ENCODE measurements at regions not wholly inside any gene's neighbourhood (a gene's known extent, or its start where the extent isn't known, plus 50 kb on each side); places are given as distances from the start of the nearest gene placed in this dataset.

GRCh38 chr5:127192150-127192549 is 98.4 kb upstream of the MEGF10 start (continued):
- TF ChIP-seq, protein P1, sequence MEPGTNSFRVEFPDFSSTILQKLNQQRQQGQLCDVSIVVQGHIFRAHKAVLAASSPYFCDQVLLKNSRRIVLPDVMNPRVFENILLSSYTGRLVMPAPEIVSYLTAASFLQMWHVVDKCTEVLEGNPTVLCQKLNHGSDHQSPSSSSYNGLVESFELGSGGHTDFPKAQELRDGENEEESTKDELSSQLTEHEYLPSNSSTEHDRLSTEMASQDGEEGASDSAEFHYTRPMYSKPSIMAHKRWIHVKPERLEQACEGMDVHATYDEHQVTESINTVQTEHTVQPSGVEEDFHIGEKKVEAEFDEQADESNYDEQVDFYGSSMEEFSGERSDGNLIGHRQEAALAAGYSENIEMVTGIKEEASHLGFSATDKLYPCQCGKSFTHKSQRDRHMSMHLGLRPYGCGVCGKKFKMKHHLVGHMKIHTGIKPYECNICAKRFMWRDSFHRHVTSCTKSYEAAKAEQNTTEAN (CRISPR knock-in tag; IDR thresholded peaks at IDR 0.05) = no peak

GRCh38 chr5:127192836-127193338 is 97.7 kb upstream of the MEGF10 start:
- Mint-ChIP-seq H3K4me3 (no peak overlapping the region), H3K36me3 (no peaks in the 10 kb centered on the region), H3K9me3 (peaks cover 1% of the 10 kb centered on the region), H3K27ac (no peak overlapping the region), H3K27me3 (ENCODE audit: low read depth) (no peaks in the 10 kb centered on the region), H3K4me1 (peaks cover 13% of the 10 kb centered on the region)
- ChIA-PET CTCF (no interaction called here), POLR2A (no interaction called here)
- no peak for DNase-seq (ENCODE audit: low spot score)
- ATAC-seq = no peak
- no peak for TF ChIP-seq SMAD4 (CRISPR knock-in tag; IDR thresholded peaks at IDR 0.05)
- TF ChIP-seq GTF2I (CRISPR knock-in tag; conservative IDR thresholded peaks at IDR 0.05) = no peak
- TF ChIP-seq IRF2 (CRISPR knock-in tag; IDR thresholded peaks at IDR 0.05; ENCODE audit: borderline replicate concordance, low read depth) = no peak
- TF ChIP-seq FOXK1 (CRISPR knock-in tag; IDR thresholded peaks at IDR 0.05) = no peak
- no peak for TF ChIP-seq ESRRA (CRISPR knock-in tag; IDR thresholded peaks at IDR 0.05; ENCODE audit: borderline replicate concordance)
- TF ChIP-seq, protein P2, sequence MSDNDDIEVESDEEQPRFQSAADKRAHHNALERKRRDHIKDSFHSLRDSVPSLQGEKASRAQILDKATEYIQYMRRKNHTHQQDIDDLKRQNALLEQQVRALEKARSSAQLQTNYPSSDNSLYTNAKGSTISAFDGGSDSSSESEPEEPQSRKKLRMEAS (CRISPR knock-in tag; IDR thresholded peaks at IDR 0.05) = no peak
- no peak for TF ChIP-seq ZNF281 (CRISPR knock-in tag; IDR thresholded peaks at IDR 0.05)
- TF ChIP-seq, protein P3, sequence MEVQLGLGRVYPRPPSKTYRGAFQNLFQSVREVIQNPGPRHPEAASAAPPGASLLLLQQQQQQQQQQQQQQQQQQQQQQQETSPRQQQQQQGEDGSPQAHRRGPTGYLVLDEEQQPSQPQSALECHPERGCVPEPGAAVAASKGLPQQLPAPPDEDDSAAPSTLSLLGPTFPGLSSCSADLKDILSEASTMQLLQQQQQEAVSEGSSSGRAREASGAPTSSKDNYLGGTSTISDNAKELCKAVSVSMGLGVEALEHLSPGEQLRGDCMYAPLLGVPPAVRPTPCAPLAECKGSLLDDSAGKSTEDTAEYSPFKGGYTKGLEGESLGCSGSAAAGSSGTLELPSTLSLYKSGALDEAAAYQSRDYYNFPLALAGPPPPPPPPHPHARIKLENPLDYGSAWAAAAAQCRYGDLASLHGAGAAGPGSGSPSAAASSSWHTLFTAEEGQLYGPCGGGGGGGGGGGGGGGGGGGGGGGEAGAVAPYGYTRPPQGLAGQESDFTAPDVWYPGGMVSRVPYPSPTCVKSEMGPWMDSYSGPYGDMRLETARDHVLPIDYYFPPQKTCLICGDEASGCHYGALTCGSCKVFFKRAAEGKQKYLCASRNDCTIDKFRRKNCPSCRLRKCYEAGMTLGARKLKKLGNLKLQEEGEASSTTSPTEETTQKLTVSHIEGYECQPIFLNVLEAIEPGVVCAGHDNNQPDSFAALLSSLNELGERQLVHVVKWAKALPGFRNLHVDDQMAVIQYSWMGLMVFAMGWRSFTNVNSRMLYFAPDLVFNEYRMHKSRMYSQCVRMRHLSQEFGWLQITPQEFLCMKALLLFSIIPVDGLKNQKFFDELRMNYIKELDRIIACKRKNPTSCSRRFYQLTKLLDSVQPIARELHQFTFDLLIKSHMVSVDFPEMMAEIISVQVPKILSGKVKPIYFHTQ (CRISPR knock-in tag; IDR thresholded peaks at IDR 0.05) = no peak
- TF ChIP-seq, protein P4, sequence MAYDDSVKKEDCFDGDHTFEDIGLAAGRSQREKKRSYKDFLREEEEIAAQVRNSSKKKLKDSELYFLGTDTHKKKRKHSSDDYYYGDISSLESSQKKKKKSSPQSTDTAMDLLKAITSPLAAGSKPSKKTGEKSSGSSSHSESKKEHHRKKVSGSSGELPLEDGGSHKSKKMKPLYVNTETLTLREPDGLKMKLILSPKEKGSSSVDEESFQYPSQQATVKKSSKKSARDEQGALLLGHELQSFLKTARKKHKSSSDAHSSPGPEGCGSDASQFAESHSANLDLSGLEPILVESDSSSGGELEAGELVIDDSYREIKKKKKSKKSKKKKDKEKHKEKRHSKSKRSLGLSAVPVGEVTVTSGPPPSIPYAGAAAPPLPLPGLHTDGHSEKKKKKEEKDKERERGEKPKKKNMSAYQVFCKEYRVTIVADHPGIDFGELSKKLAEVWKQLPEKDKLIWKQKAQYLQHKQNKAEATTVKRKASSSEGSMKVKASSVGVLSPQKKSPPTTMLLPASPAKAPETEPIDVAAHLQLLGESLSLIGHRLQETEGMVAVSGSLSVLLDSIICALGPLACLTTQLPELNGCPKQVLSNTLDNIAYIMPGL (CRISPR knock-in tag; IDR thresholded peaks at IDR 0.05) = no peak
- TF ChIP-seq JAZF1 (CRISPR knock-in tag; IDR thresholded peaks at IDR 0.05) = no peak
- no peak for TF ChIP-seq ZNF219 (CRISPR knock-in tag; IDR thresholded peaks at IDR 0.05; ENCODE audit: borderline replicate concordance)
- no peak for TF ChIP-seq FOXJ3 (CRISPR knock-in tag; IDR thresholded peaks at IDR 0.05; ENCODE audit: borderline replicate concordance)
- TF ChIP-seq ZNF423 (CRISPR knock-in tag; IDR thresholded peaks at IDR 0.05) = no peak
- no peak for TF ChIP-seq NR2C2 (CRISPR knock-in tag; IDR thresholded peaks at IDR 0.05)
- TF ChIP-seq, protein P5, sequence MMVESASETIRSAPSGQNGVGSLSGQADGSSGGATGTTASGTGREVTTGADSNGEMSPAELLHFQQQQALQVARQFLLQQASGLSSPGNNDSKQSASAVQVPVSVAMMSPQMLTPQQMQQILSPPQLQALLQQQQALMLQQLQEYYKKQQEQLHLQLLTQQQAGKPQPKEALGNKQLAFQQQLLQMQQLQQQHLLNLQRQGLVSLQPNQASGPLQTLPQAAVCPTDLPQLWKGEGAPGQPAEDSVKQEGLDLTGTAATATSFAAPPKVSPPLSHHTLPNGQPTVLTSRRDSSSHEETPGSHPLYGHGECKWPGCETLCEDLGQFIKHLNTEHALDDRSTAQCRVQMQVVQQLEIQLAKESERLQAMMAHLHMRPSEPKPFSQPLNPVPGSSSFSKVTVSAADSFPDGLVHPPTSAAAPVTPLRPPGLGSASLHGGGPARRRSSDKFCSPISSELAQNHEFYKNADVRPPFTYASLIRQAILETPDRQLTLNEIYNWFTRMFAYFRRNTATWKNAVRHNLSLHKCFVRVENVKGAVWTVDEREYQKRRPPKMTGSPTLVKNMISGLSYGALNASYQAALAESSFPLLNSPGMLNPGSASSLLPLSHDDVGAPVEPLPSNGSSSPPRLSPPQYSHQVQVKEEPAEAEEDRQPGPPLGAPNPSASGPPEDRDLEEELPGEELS (CRISPR knock-in tag; IDR thresholded peaks at IDR 0.05) = no peak
- TF ChIP-seq SP1 (CRISPR knock-in tag; conservative IDR thresholded peaks at IDR 0.05) = no peak
- TF ChIP-seq RORB (CRISPR knock-in tag; IDR thresholded peaks at IDR 0.05) = no peak
- TF ChIP-seq USF1 (CRISPR knock-in tag; IDR thresholded peaks at IDR 0.05) = no peak
- TF ChIP-seq, protein P6, sequence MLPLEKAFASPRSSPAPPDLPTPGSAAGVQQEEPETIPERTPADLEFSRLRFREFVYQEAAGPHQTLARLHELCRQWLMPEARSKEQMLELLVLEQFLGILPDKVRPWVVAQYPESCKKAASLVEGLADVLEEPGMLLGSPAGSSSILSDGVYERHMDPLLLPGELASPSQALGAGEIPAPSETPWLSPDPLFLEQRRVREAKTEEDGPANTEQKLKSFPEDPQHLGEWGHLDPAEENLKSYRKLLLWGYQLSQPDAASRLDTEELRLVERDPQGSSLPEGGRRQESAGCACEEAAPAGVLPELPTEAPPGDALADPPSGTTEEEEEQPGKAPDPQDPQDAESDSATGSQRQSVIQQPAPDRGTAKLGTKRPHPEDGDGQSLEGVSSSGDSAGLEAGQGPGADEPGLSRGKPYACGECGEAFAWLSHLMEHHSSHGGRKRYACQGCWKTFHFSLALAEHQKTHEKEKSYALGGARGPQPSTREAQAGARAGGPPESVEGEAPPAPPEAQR (CRISPR knock-in tag; IDR thresholded peaks at IDR 0.05) = no peak
- TF ChIP-seq, protein P7, sequence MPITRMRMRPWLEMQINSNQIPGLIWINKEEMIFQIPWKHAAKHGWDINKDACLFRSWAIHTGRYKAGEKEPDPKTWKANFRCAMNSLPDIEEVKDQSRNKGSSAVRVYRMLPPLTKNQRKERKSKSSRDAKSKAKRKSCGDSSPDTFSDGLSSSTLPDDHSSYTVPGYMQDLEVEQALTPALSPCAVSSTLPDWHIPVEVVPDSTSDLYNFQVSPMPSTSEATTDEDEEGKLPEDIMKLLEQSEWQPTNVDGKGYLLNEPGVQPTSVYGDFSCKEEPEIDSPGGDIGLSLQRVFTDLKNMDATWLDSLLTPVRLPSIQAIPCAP (CRISPR knock-in tag; IDR thresholded peaks at IDR 0.05) = no peak

Data from WTC11 (cell line).